AG09319 (cell line): ENCODE measurements at regions not wholly inside any gene's neighbourhood (a gene's known extent, or its start where the extent isn't known, plus 50 kb on each side); places are given as distances from the start of the nearest gene placed in this dataset.

Source experiments
- DNase-seq: peaks from one replicate; pipeline ENCODE4 v3.0.0-alpha.2; 2010; ENCODE audit warnings: low read depth; ENCODE audit errors: extremely low read depth
- CTCF ChIP-seq: IDR thresholded peaks from 2 replicates; pipeline ENCODE4 v1.5.1; 2011; ENCODE audit warnings: low read depth, mild to moderate bottlenecking, inconsistent platforms, low read length, moderate library complexity

- DNase-seq, result no peak
- TF ChIP-seq CTCF, result no peak
Observed at GRCh38 chr13:24083141-24083540, 77.4 kb upstream of the SPATA13 start.

- no peak for TF ChIP-seq CTCF
- no peak for DNase-seq
Observed at GRCh38 chr13:24083722-24084421, 76.6 kb upstream of the SPATA13 start.

- TF ChIP-seq CTCF, result no peak
- no peak for DNase-seq
Observed at GRCh38 chr13:24085662-24086061, 74.9 kb upstream of the SPATA13 start.

GRCh38 chr13:24086642-24087041 lies 73.9 kb upstream of the SPATA13 start:
- TF ChIP-seq CTCF, result no peak
- no peak for DNase-seq

GRCh38 chr13:24087605-24088225 lies 72.8 kb upstream of the SPATA13 start:
- no peak for TF ChIP-seq CTCF
- DNase-seq, result no peak

- TF ChIP-seq CTCF, result no peak
- DNase-seq, result no peak
Observed at GRCh38 chr13:24090049-24090448, 70.5 kb upstream of the SPATA13 start.

GRCh38 chr13:24091080-24091479 lies 69.4 kb upstream of the SPATA13 start:
- no peak for TF ChIP-seq CTCF
- no peak for DNase-seq
